ENCODE measurements at regions not wholly inside any gene's neighbourhood (a gene's known extent, or its start where the extent isn't known, plus 50 kb on each side); places are given as distances from the start of the nearest gene placed in this dataset.

DNA sequence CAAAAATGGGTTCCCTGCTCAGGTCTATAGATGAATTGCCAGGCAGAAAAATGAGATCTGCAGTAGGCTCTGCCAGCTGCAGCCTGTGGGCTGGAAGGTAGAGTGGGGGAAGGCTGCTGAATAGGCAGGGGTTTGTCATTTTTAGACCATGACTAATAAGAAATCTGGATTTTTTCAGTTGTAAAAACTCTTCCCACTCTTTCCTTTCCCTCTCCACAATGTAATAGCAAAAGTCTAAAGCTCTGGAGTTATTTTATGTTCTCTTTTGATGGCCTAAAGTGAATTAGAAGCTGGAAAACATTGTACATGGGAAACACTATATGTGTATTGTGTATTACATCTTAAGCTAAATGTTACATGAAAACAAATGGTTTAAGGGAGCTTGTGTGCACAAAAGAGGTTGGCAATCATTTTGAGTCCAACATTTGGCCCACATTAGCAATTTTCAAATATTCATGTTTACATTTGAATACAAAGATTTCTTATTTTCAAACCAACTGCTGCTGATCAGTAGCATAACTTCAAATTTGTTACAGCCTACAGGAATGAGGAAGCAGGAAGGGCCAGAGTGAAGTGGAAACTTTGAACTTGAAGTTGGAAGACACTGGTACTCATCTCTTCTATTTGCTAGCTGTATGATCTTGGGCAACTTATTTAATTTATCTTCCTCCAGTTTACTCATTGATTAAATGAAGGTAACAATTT lies 407.1 kb downstream of the SLC4A3 start:
- TF ChIP-seq, protein P1, sequence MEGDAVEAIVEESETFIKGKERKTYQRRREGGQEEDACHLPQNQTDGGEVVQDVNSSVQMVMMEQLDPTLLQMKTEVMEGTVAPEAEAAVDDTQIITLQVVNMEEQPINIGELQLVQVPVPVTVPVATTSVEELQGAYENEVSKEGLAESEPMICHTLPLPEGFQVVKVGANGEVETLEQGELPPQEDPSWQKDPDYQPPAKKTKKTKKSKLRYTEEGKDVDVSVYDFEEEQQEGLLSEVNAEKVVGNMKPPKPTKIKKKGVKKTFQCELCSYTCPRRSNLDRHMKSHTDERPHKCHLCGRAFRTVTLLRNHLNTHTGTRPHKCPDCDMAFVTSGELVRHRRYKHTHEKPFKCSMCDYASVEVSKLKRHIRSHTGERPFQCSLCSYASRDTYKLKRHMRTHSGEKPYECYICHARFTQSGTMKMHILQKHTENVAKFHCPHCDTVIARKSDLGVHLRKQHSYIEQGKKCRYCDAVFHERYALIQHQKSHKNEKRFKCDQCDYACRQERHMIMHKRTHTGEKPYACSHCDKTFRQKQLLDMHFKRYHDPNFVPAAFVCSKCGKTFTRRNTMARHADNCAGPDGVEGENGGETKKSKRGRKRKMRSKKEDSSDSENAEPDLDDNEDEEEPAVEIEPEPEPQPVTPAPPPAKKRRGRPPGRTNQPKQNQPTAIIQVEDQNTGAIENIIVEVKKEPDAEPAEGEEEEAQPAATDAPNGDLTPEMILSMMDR (IDR thresholded peaks at IDR 0.05), result no peak
- TF ChIP-seq POLR2A (IDR thresholded peaks at IDR 0.05), result no peak
- TF ChIP-seq POLR2AphosphoS5 (IDR thresholded peaks at IDR 0.05; ENCODE audit: insufficient read depth in 1 of 2, low read depth in 1 of 2), result no peak
